Fibroblast of mammary gland (primary cell): ENCODE measurements at regions not wholly inside any gene's neighbourhood (a gene's known extent, or its start where the extent isn't known, plus 50 kb on each side); places are given as distances from the start of the nearest gene placed in this dataset.

Source experiments
- DNase-seq: peaks from one replicate; pipeline ENCODE4 v3.0.0-alpha.2; 2010; ENCODE audit warnings: low read depth
- H3K4me3 ChIP-seq: 2 replicates; pipeline ENCODE4 v1.5.1; 2011; ENCODE audit warnings: low read depth, mild to moderate bottlenecking, low read length, moderate library complexity; ENCODE audit not compliant: control insufficient read depth
- CTCF ChIP-seq: conservative IDR thresholded peaks from 2 replicates; pipeline ENCODE4 v1.5.1; 2011; ENCODE audit warnings: low read depth, low read length, inconsistent platforms; ENCODE audit not compliant: control insufficient read depth, insufficient read depth

- DNase-seq: no peak
- no peak overlapping the region for H3K4me3 ChIP-seq
- TF ChIP-seq CTCF: no peak
These were observed 100.1 kb upstream of the CLDN10 start for GRCh38 chr13:95452375-95452774.

- TF ChIP-seq CTCF: no peak
- no peak for DNase-seq
- H3K4me3 ChIP-seq: no peak overlapping the region
These were observed 96.7 kb upstream of the CLDN10 start for GRCh38 chr13:95455782-95456181.

- DNase-seq: no peak
These were observed 95.7 kb upstream of the CLDN10 start for GRCh38 chr13:95456815-95457214.

GRCh38 chr13:95457294-95457693, 95.2 kb upstream of the CLDN10 start:
- H3K4me3 ChIP-seq: no peak overlapping the region
- peak; percentile 5 for DNase-seq
- no peak for TF ChIP-seq CTCF

More at GRCh38 chr13:95456815-95457214, 95.7 kb upstream of the CLDN10 start:
- TF ChIP-seq CTCF: no peak
- H3K4me3 ChIP-seq: no peak overlapping the region

- H3K4me3 ChIP-seq: no peak overlapping the region
- TF ChIP-seq CTCF: no peak
- DNase-seq: no peak
These were observed 89.7 kb upstream of the CLDN10 start for GRCh38 chr13:95462801-95463200.

GRCh38 chr13:95463531-95463930, 89.0 kb upstream of the CLDN10 start:
- DNase-seq: peak; percentile 28
- TF ChIP-seq CTCF: no peak
- no peak overlapping the region for H3K4me3 ChIP-seq
